HCT116 (cell line): ENCODE measurements at regions not wholly inside any gene's neighbourhood (a gene's known extent, or its start where the extent isn't known, plus 50 kb on each side); places are given as distances from the start of the nearest gene placed in this dataset.

ENCODE experiments used
- ATAC-seq: fragments of 200-7000 bp; cut with Tn5 transposase; 2 replicates; pipeline ENCODE4 v1.9.1; 2020; ENCODE audit warnings: mild to moderate bottlenecking, moderate library complexity
- BruUV-seq: library from RNA; stranded (reverse); fragments of 400-500 nt; replicated peaks from 2 replicates; lab custom pipeline; 2021; lab: Mats Ljungman, UMichigan
- CTCF ChIA-PET: fragments of 300-600 bp; sonication (Branson Sonifier 250); formaldehyde crosslinking; loops from one replicate; lab custom pipeline; 2021; ENCODE audit warnings: antibody characterized with exemption; lab: Charles Lee
- POLR2A ChIA-PET: fragments of 300-600, 350-600 bp; sonication (Branson Sonifier 250); formaldehyde crosslinking; loops from one replicate; lab custom pipeline; 2021; ENCODE audit warnings: antibody characterized with exemption; lab: Charles Lee
- RAD21 ChIA-PET, 2 experiments: fragments of 300-600 bp; sonication (Branson Sonifier 250); formaldehyde crosslinking; loops; one replicate each; lab custom pipeline; 2023; ENCODE audit warnings: low total read pairs in 2 of 2; ENCODE audit not compliant: uncharacterized antibody in 2 of 2, unreplicated experiment in 2 of 2, low non-redundant PET in 1 of 2; lab: Charles Lee
- DNase-seq: peaks from one replicate; pipeline ENCODE4 v3.0.0-alpha.2; 2010; ENCODE audit warnings: low read depth, low spot score
- H2AFZ ChIP-seq: fragments of 200-600 bp; shearing (Covaris generic), sonication (generic); 2 replicates; pipeline ENCODE4 v1.6.1; 2017; ENCODE audit warnings: low read depth, mixed run types, mixed read lengths, antibody characterized with exemption, low read length; ENCODE audit not compliant: poor library complexity, severe bottlenecking
- H3K27ac ChIP-seq: 2 replicates; pipeline ENCODE4 v1.5.1; 2012; ENCODE audit warnings: low read depth, low read length
- H3K27me3 ChIP-seq: fragments of 200-600 bp; sonication (generic); 2 replicates; pipeline ENCODE4 v1.6.1; 2016; ENCODE audit warnings: mixed run types, low read length, mixed read lengths; ENCODE audit not compliant: insufficient read depth
- H3K36me3 ChIP-seq, 2 experiments: fragments of 200-500 bp in 1 of 2; fragments of 200-600 bp in 1 of 2; sonication (Bioruptor generic) in 1 of 2; sonication (generic) in 1 of 2; 2 replicates each; pipeline versions ENCODE4 v1.5.1 to v1.6.1; 2014 to 2016; ENCODE audit warnings: low read length in 2 of 2, inconsistent platforms in 1 of 2, mixed read lengths in 1 of 2, mixed run types in 1 of 2; ENCODE audit not compliant: insufficient read depth in 2 of 2, control insufficient read depth in 1 of 2
- H3K4me1 ChIP-seq, 2 experiments: fragments of 200-600 bp in 1 of 2; sonication (generic) in 1 of 2; 2 replicates each; pipeline versions ENCODE4 v1.5.1 to v1.6.1; 2012 to 2017; ENCODE audit warnings: low read length in 2 of 2, inconsistent platforms in 1 of 2, mild to moderate bottlenecking in 1 of 2, mixed read lengths in 1 of 2, mixed run types in 1 of 2, moderate library complexity in 1 of 2; ENCODE audit not compliant: insufficient read depth in 2 of 2, control insufficient read depth in 1 of 2
- H3K4me2 ChIP-seq: fragments of 200-600 bp; sonication (generic); 2 replicates; pipeline ENCODE4 v1.6.1; 2017; ENCODE audit warnings: mixed run types, low read length, mixed read lengths
- H3K4me3 ChIP-seq, 2 experiments: fragments of 200-600 bp in 1 of 2; sonication (generic) in 1 of 2; replicated peaks in 1 of 2; 2 replicates each; pipeline ENCODE4 v1.5.1; 2011 to 2016; ENCODE audit warnings: low read length in 2 of 2, control low read depth in 1 of 2, low read depth in 1 of 2, mild to moderate bottlenecking in 1 of 2, mixed read lengths in 1 of 2, mixed run types in 1 of 2
- H3K79me2 ChIP-seq: fragments of 200-600 bp; sonication (generic); 2 replicates; pipeline ENCODE4 v1.6.1; 2017; ENCODE audit warnings: mild to moderate bottlenecking, mixed run types, low read length, moderate library complexity, mixed read lengths; ENCODE audit not compliant: insufficient read depth
- H3K9ac ChIP-seq: fragments of 200-600 bp; sonication (generic); 2 replicates; pipeline ENCODE4 v1.6.1; 2016; ENCODE audit warnings: low read length, mixed read lengths
- H3K9me2 ChIP-seq: fragments of 200-600 bp; sonication (generic), shearing (Covaris generic); 2 replicates; pipeline ENCODE4 v1.6.1; 2017; ENCODE audit warnings: mixed run types, mild to moderate bottlenecking, moderate library complexity; ENCODE audit not compliant: insufficient read depth
- H3K9me3 ChIP-seq, 2 experiments: fragments of 200-500 bp in 1 of 2; fragments of 200-600 bp in 1 of 2; sonication (Bioruptor generic) in 1 of 2; sonication (generic) in 1 of 2; 2 replicates each; pipeline ENCODE4 v1.6.1; 2014 to 2017; ENCODE audit warnings: low read length in 2 of 2, mixed read lengths in 2 of 2, inconsistent platforms in 1 of 2, low read depth in 1 of 2, mild to moderate bottlenecking in 1 of 2, mixed run types in 1 of 2, moderate library complexity in 1 of 2; ENCODE audit not compliant: control insufficient read depth in 1 of 2, insufficient read depth in 1 of 2
- H4K20me1 ChIP-seq: fragments of 200-600 bp; sonication (generic), shearing (Covaris generic); 2 replicates; pipeline ENCODE4 v1.6.1; 2017; ENCODE audit warnings: mixed run types, mild to moderate bottlenecking, moderate library complexity; ENCODE audit not compliant: insufficient read depth
- EGR1 ChIP-seq: IDR thresholded peaks from 2 replicates; pipeline ENCODE4 v1.6.1; 2012; ENCODE audit warnings: low read depth
- ELF1 ChIP-seq: IDR thresholded peaks from 2 replicates; pipeline ENCODE4 v1.6.1; 2012; ENCODE audit warnings: low read depth, borderline replicate concordance
- EZH2 ChIP-seq: fragments of 200-600 bp; sonication (generic); IDR thresholded peaks from 2 replicates; pipeline ENCODE4 v1.6.1; 2017; ENCODE audit warnings: antibody characterized with exemption, mixed run types
- EZH2phosphoT487 ChIP-seq: fragments of 200-600 bp; IDR thresholded peaks from 2 replicates; pipeline ENCODE4 v1.6.1; 2018; ENCODE audit warnings: antibody characterized with exemption, borderline replicate concordance
- POLR2A ChIP-seq: IDR thresholded peaks from 2 replicates; pipeline ENCODE4 v1.7.0; 2011; ENCODE audit warnings: borderline replicate concordance; ENCODE audit not compliant: insufficient read depth, insufficient read length; ENCODE audit errors: extremely low read depth
- RAD21 ChIP-seq: IDR thresholded peaks from 2 replicates; pipeline ENCODE4 v1.6.1; 2012; ENCODE audit warnings: low read depth, mild to moderate bottlenecking
- SIN3A ChIP-seq: IDR thresholded peaks from 2 replicates; pipeline ENCODE4 v1.6.1; 2012; ENCODE audit warnings: low read depth
- YY1 ChIP-seq: IDR thresholded peaks from 2 replicates; pipeline ENCODE4 v1.6.1; 2011; ENCODE audit warnings: low read length, low read depth, moderate library complexity, mild to moderate bottlenecking; ENCODE audit not compliant: insufficient replicate concordance; ENCODE audit errors: extremely low read depth
- ZFX ChIP-seq: fragments of 450-650 bp; IDR thresholded peaks from 2 replicates; pipeline ENCODE4 v1.6.1; 2017
- ZNF274 ChIP-seq: fragments of 200-500 bp; sonication (Bioruptor generic); IDR thresholded peaks from 2 replicates; pipeline ENCODE4 v1.6.1; 2014; ENCODE audit warnings: mild to moderate bottlenecking, low read depth, low read length, inconsistent platforms
- intact Hi-C: fragments of 100-400 bp; cut with micrococcal nuclease; formaldehyde crosslinking; loops from 2 replicates; pipeline ENCODE4 v1.10.0; 2022
- TF ChIP-seq, protein P1 (sequence below): IDR thresholded peaks from 2 replicates; pipeline ENCODE4 v1.6.1; 2011; ENCODE audit warnings: mild to moderate bottlenecking, low read length, moderate library complexity; ENCODE audit not compliant: insufficient replicate concordance; ENCODE audit errors: extremely low read depth
- TF ChIP-seq, protein P2 (sequence below): IDR thresholded peaks from 2 replicates; pipeline ENCODE4 v1.6.1; 2012
- TF ChIP-seq, protein P3 (sequence below), 3 experiments: fragments of 200-600 bp in 1 of 3; sonication (generic) in 1 of 3; IDR thresholded peaks in 2 of 3; conservative IDR thresholded peaks in 1 of 3; 2 replicates each; pipeline ENCODE4 v1.5.1; 2012 to 2017; ENCODE audit warnings: low read depth in 2 of 3, low read length in 2 of 3, antibody characterized with exemption in 1 of 3, borderline replicate concordance in 1 of 3, control low read depth in 1 of 3, mild to moderate bottlenecking in 1 of 3, mixed read lengths in 1 of 3, mixed run types in 1 of 3, moderate library complexity in 1 of 3; ENCODE audit not compliant: insufficient read depth in 1 of 3
- TF ChIP-seq, protein P4 (sequence below): IDR thresholded peaks from 2 replicates; pipeline ENCODE4 v1.6.1; 2012; ENCODE audit warnings: low read depth

DNA sequence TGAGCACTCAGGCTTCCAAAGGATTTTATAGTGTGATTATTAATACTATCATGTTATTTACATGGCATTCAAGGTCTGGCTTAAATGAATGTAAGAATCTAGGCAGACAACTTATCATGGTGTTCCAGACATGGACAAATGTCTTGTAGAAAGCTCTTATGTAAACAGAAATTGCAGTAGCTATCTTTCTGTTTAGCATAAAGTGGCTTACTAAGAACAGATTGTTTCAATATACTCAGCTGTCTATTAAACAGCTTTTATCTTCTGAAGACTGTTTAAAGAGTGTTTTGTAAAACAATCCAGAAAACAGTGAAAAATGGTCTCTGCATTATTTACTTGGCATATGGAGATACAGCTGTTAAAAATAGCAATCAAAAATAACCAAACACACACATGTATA, 1061.8 kb upstream of the SEL1L start:
- Histone ChIP-seq H3K4me1 (no peaks in the 10 kb centered on the region), H3K4me2 (no peak overlapping the region), H3K27me3 (no peaks in the 10 kb centered on the region), H3K9ac (no peak overlapping the region), H3K4me3 (no peak overlapping the region), H3K36me3 (no peaks in the 10 kb centered on the region), H4K20me1 (no peaks in the 10 kb centered on the region), H3K79me2 (no peaks in the 10 kb centered on the region), H2AFZ (no peak overlapping the region), H3K9me2 (no peaks in the 10 kb centered on the region), H3K27ac (no peak overlapping the region), H3K9me3 (peaks cover 5% of the 10 kb centered on the region in 2 experiments; a peak in 1 of 4 replicates)
- TF ChIP-seq EZH2 (no peak), SIN3A (no peak), ZFX (no peak), POLR2A (no peak), ELF1 (no peak), EZH2phosphoT487 (no peak), RAD21 (no peak), ZNF274 (no peak), YY1 (no peak), EGR1 (no peak)
- TF ChIP-seq, protein P1, sequence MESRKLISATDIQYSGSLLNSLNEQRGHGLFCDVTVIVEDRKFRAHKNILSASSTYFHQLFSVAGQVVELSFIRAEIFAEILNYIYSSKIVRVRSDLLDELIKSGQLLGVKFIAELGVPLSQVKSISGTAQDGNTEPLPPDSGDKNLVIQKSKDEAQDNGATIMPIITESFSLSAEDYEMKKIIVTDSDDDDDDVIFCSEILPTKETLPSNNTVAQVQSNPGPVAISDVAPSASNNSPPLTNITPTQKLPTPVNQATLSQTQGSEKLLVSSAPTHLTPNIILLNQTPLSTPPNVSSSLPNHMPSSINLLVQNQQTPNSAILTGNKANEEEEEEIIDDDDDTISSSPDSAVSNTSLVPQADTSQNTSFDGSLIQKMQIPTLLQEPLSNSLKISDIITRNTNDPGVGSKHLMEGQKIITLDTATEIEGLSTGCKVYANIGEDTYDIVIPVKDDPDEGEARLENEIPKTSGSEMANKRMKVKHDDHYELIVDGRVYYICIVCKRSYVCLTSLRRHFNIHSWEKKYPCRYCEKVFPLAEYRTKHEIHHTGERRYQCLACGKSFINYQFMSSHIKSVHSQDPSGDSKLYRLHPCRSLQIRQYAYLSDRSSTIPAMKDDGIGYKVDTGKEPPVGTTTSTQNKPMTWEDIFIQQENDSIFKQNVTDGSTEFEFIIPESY: no peak
- TF ChIP-seq, protein P2, sequence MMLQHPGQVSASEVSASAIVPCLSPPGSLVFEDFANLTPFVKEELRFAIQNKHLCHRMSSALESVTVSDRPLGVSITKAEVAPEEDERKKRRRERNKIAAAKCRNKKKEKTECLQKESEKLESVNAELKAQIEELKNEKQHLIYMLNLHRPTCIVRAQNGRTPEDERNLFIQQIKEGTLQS: no peak
- TF ChIP-seq, protein P3, sequence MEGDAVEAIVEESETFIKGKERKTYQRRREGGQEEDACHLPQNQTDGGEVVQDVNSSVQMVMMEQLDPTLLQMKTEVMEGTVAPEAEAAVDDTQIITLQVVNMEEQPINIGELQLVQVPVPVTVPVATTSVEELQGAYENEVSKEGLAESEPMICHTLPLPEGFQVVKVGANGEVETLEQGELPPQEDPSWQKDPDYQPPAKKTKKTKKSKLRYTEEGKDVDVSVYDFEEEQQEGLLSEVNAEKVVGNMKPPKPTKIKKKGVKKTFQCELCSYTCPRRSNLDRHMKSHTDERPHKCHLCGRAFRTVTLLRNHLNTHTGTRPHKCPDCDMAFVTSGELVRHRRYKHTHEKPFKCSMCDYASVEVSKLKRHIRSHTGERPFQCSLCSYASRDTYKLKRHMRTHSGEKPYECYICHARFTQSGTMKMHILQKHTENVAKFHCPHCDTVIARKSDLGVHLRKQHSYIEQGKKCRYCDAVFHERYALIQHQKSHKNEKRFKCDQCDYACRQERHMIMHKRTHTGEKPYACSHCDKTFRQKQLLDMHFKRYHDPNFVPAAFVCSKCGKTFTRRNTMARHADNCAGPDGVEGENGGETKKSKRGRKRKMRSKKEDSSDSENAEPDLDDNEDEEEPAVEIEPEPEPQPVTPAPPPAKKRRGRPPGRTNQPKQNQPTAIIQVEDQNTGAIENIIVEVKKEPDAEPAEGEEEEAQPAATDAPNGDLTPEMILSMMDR (IDR thresholded peaks at IDR 0.05 in 2 of 3, conservative IDR thresholded peaks at IDR 0.05 in 1 of 3; ENCODE audit: borderline replicate concordance in 1 of 3, insufficient read depth in 1 of 3, low read depth in 2 of 3, low read length in 2 of 3): no peak
- TF ChIP-seq, protein P4, sequence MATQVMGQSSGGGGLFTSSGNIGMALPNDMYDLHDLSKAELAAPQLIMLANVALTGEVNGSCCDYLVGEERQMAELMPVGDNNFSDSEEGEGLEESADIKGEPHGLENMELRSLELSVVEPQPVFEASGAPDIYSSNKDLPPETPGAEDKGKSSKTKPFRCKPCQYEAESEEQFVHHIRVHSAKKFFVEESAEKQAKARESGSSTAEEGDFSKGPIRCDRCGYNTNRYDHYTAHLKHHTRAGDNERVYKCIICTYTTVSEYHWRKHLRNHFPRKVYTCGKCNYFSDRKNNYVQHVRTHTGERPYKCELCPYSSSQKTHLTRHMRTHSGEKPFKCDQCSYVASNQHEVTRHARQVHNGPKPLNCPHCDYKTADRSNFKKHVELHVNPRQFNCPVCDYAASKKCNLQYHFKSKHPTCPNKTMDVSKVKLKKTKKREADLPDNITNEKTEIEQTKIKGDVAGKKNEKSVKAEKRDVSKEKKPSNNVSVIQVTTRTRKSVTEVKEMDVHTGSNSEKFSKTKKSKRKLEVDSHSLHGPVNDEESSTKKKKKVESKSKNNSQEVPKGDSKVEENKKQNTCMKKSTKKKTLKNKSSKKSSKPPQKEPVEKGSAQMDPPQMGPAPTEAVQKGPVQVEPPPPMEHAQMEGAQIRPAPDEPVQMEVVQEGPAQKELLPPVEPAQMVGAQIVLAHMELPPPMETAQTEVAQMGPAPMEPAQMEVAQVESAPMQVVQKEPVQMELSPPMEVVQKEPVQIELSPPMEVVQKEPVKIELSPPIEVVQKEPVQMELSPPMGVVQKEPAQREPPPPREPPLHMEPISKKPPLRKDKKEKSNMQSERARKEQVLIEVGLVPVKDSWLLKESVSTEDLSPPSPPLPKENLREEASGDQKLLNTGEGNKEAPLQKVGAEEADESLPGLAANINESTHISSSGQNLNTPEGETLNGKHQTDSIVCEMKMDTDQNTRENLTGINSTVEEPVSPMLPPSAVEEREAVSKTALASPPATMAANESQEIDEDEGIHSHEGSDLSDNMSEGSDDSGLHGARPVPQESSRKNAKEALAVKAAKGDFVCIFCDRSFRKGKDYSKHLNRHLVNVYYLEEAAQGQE: no peak
- DNase-seq: no peak
- no peak for ATAC-seq
- ChIA-PET CTCF (no interaction called here), POLR2A (no interaction called here), RAD21 (no interaction called here)
- BruUV-seq: no TSS peak
- intact Hi-C loops: no loop called here
